NCI-H1092 (cell line): ENCODE measurements at regions not wholly inside any gene's neighbourhood (a gene's known extent, or its start where the extent isn't known, plus 50 kb on each side); places are given as distances from the start of the nearest gene placed in this dataset.

Source experiments
- DNase-seq: peaks from one replicate; lab custom pipeline; 2025; lab: John Stamatoyannopoulos, UW

GRCh38 chr1:222370081-222370912 lies 177.6 kb downstream of the HHIPL2 start:
- DNase-seq = no peak

GRCh38 chr1:222369148-222369547 lies 178.8 kb downstream of the HHIPL2 start:
- DNase-seq = no peak

- DNase-seq = no peak
Measured at GRCh38 chr1:222358100-222358499, 189.8 kb downstream of the HHIPL2 start.

- no peak for DNase-seq
Measured at GRCh38 chr1:222357252-222357651, 190.7 kb downstream of the HHIPL2 start.

GRCh38 chr1:222347627-222348026 lies 200.3 kb downstream of the HHIPL2 start:
- no peak for DNase-seq

GRCh38 chr1:222346955-222347354 lies 200.9 kb downstream of the HHIPL2 start:
- no peak for DNase-seq

GRCh38 chr1:222339376-222339947 lies 208.4 kb downstream of the HHIPL2 start:
- no peak for DNase-seq

- no peak for DNase-seq
Measured at GRCh38 chr1:222335586-222335985, 212.3 kb downstream of the HHIPL2 start.

GRCh38 chr1:222334026-222334680 lies 213.8 kb downstream of the HHIPL2 start:
- no peak for DNase-seq

GRCh38 chr1:222331765-222332164 lies 216.1 kb downstream of the HHIPL2 start:
- no peak for DNase-seq

GRCh38 chr1:222331340-222331739 lies 216.6 kb downstream of the HHIPL2 start:
- DNase-seq = no peak

- DNase-seq = no peak
Measured at GRCh38 chr1:222329493-222330045, 218.3 kb downstream of the HHIPL2 start.

- DNase-seq = no peak
Measured at GRCh38 chr1:222326710-222327036, 221.2 kb downstream of the HHIPL2 start.

GRCh38 chr1:222326006-222326709 lies 221.7 kb downstream of the HHIPL2 start:
- DNase-seq = no peak

GRCh38 chr1:222325506-222325905 lies 222.4 kb downstream of the HHIPL2 start:
- DNase-seq = no peak

- DNase-seq = no peak
Measured at GRCh38 chr1:222314839-222315238, 233.1 kb downstream of the HHIPL2 start.

- no peak for DNase-seq
Measured at GRCh38 chr1:222310836-222311235, 237.1 kb downstream of the HHIPL2 start.

GRCh38 chr1:222307621-222308020 lies 240.3 kb downstream of the HHIPL2 start:
- no peak for DNase-seq

GRCh38 chr1:222306512-222306911 lies 241.4 kb downstream of the HHIPL2 start:
- no peak for DNase-seq

- DNase-seq = no peak
Measured at GRCh38 chr1:222306011-222306410, 241.9 kb downstream of the HHIPL2 start.

GRCh38 chr1:222301652-222302051 lies 246.3 kb downstream of the HHIPL2 start:
- no peak for DNase-seq

GRCh38 chr1:222299524-222299923 lies 248.4 kb downstream of the HHIPL2 start:
- DNase-seq = no peak
